ENCODE measurements at regions not wholly inside any gene's neighbourhood (a gene's known extent, or its start where the extent isn't known, plus 50 kb on each side); places are given as distances from the start of the nearest gene placed in this dataset.

GRCh38 chr5:162719720-162720119 lies 652.1 kb downstream of the GABRG2 start:
- DNase-seq (ENCODE audit: low read depth), result no peak
- TF ChIP-seq CTCF (IDR thresholded peaks at IDR 0.05; ENCODE audit: low read depth, low read length, missing control alignments), result no peak
- in situ Hi-C loops (cut with HindIII; ENCODE audit: low sequenced_read_pairs), result no loop called here

GRCh38 chr5:162721125-162721524 lies 653.6 kb downstream of the GABRG2 start:
- no peak for TF ChIP-seq CTCF (IDR thresholded peaks at IDR 0.05; ENCODE audit: low read depth, low read length, missing control alignments)
- in situ Hi-C loops (cut with HindIII; ENCODE audit: low sequenced_read_pairs), result no loop called here
- no peak overlapping the region for H3K4me3 ChIP-seq (ENCODE audit: low read depth, low read length)
- no peak for DNase-seq (ENCODE audit: low read depth)

More at GRCh38 chr5:162719720-162720119, 652.1 kb downstream of the GABRG2 start:
- H3K4me3 ChIP-seq (ENCODE audit: low read depth, low read length), result no peak overlapping the region

GRCh38 chr5:162752612-162753011 lies 684.8 kb upstream of the CCNG1 start:
- no peak for DNase-seq (ENCODE audit: low read depth)
- no peak for TF ChIP-seq CTCF (IDR thresholded peaks at IDR 0.05; ENCODE audit: low read depth, low read length, missing control alignments)
- H3K4me3 ChIP-seq (ENCODE audit: low read depth, low read length), result no peak overlapping the region
- in situ Hi-C loops (cut with HindIII; ENCODE audit: low sequenced_read_pairs), result no loop called here

- TF ChIP-seq CTCF (IDR thresholded peaks at IDR 0.05; ENCODE audit: low read depth, low read length, missing control alignments), result no peak
- no peak for DNase-seq (ENCODE audit: low read depth)
- H3K4me3 ChIP-seq (ENCODE audit: low read depth, low read length), result no peak overlapping the region
- in situ Hi-C loops (cut with HindIII; ENCODE audit: low sequenced_read_pairs), result no loop called here
These were observed 675.3 kb upstream of the CCNG1 start for GRCh38 chr5:162762119-162762518.

- H3K4me3 ChIP-seq (ENCODE audit: low read depth, low read length), result no peak overlapping the region
- no peak for TF ChIP-seq CTCF (IDR thresholded peaks at IDR 0.05; ENCODE audit: low read depth, low read length, missing control alignments)
- DNase-seq (ENCODE audit: low read depth), result no peak
- in situ Hi-C loops (cut with HindIII; ENCODE audit: low sequenced_read_pairs), result no loop called here
These were observed 668.4 kb upstream of the CCNG1 start for GRCh38 chr5:162769019-162769418.

- in situ Hi-C loops (cut with HindIII; ENCODE audit: low sequenced_read_pairs), result no loop called here
- TF ChIP-seq CTCF (IDR thresholded peaks at IDR 0.05; ENCODE audit: low read depth, low read length, missing control alignments), result no peak
- no peak for DNase-seq (ENCODE audit: low read depth)
- H3K4me3 ChIP-seq (ENCODE audit: low read depth, low read length), result no peak overlapping the region
These were observed 651.7 kb upstream of the CCNG1 start for GRCh38 chr5:162785673-162786072.

GRCh38 chr5:162786234-162786633 lies 651.2 kb upstream of the CCNG1 start:
- in situ Hi-C loops (cut with HindIII; ENCODE audit: low sequenced_read_pairs), result no loop called here
- DNase-seq (ENCODE audit: low read depth), result no peak
- H3K4me3 ChIP-seq (ENCODE audit: low read depth, low read length), result no peak overlapping the region
- no peak for TF ChIP-seq CTCF (IDR thresholded peaks at IDR 0.05; ENCODE audit: low read depth, low read length, missing control alignments)
